GM12878 (cell line): ENCODE measurements at regions not wholly inside any gene's neighbourhood (a gene's known extent, or its start where the extent isn't known, plus 50 kb on each side); places are given as distances from the start of the nearest gene placed in this dataset.

Experiments used
- ATAC-seq: fragments of 200-7000 bp; cut with Tn5 transposase; 3 replicates; pipeline ENCODE4 v1.9.1; 2020; ENCODE audit warnings: mild to moderate bottlenecking, moderate library complexity
- BruUV-seq: library from RNA; stranded (reverse); fragments of 400-500 nt; replicated peaks from 2 replicates; lab custom pipeline; 2021; lab: Mats Ljungman, UMichigan
- CTCF ChIA-PET: fragments of 300-600 bp; sonication (Branson Sonifier 250); formaldehyde crosslinking; extraction: SDS; loops from one replicate; lab custom pipeline; 2021; ENCODE audit warnings: inconsistent platforms; lab: Yijun Ruan, JAX
- POLR2A ChIA-PET: fragments of 350-600 bp; formaldehyde crosslinking; extraction: SDS; loops from one replicate; lab custom pipeline; 2021; ENCODE audit warnings: inconsistent platforms; lab: Charles Lee
- RAD21 ChIA-PET: fragments of 300-600 bp; sonication (Branson Sonifier 250); formaldehyde crosslinking; loops from one replicate; lab custom pipeline; 2023; ENCODE audit warnings: antibody characterized with exemption; ENCODE audit not compliant: unreplicated experiment; lab: Charles Lee
- SMC1A ChIA-PET: fragments of 300-600 bp; sonication (Branson Sonifier 250); formaldehyde crosslinking; loops from one replicate; lab custom pipeline; 2023; ENCODE audit not compliant: unreplicated experiment, uncharacterized antibody; lab: Charles Lee
- DNase-seq: peaks from one replicate; pipeline ENCODE4 v3.0.0-alpha.2; 2011; ENCODE audit warnings: low read depth, low spot score
- FAIRE-seq: peaks from 3 replicates; lab custom pipeline; 2011; peaks lifted over from hg19 to GRCh38; lab: Jason Lieb, UNC
- H2AFZ ChIP-seq: 2 replicates; pipeline ENCODE4 v1.6.0; 2011; ENCODE audit warnings: low read depth, low read length, control low read depth; ENCODE audit not compliant: control insufficient read depth
- H3K27ac ChIP-seq: 2 replicates; pipeline ENCODE4 v1.5.1; 2011; ENCODE audit warnings: control low read depth; ENCODE audit not compliant: control insufficient read depth, insufficient read depth
- H3K27me3 ChIP-seq, 2 experiments: replicated peaks in 1 of 2; 2 replicates each; pipeline versions ENCODE4 v1.6.0 to v1.6.1; 2011; ENCODE audit warnings: low read length in 1 of 2; ENCODE audit not compliant: control insufficient read depth in 2 of 2, insufficient read depth in 2 of 2
- H3K36me3 ChIP-seq, 2 experiments: 2 replicates each; pipeline ENCODE4 v1.5.1; 2011; ENCODE audit warnings: low read length in 1 of 2; ENCODE audit not compliant: control insufficient read depth in 2 of 2, insufficient read depth in 2 of 2
- H3K4me1 ChIP-seq: 2 replicates; pipeline ENCODE4 v1.6.1; 2011; ENCODE audit warnings: mild to moderate bottlenecking, low read length, moderate library complexity, mixed read lengths; ENCODE audit not compliant: control insufficient read depth, insufficient read depth
- H3K4me2 ChIP-seq: 2 replicates; pipeline ENCODE4 v1.6.0; 2011; ENCODE audit warnings: control low read depth; ENCODE audit not compliant: control insufficient read depth, insufficient read depth
- H3K4me3 ChIP-seq: fragments of 200-600 bp; sonication (generic); 2 replicates; pipeline ENCODE4 v1.5.1; 2016
- H3K79me2 ChIP-seq: 2 replicates; pipeline ENCODE4 v1.6.0; 2011; ENCODE audit warnings: low read length; ENCODE audit not compliant: control insufficient read depth, insufficient read depth
- H3K9ac ChIP-seq: 2 replicates; pipeline ENCODE4 v1.8.0; 2011; ENCODE audit warnings: low read length, control low read depth, mixed read lengths; ENCODE audit not compliant: control insufficient read depth, insufficient read depth
- H3K9me3 ChIP-seq: replicated peaks from 3 replicates; pipeline ENCODE4 v1.5.1; 2011; ENCODE audit warnings: mild to moderate bottlenecking, low read length; ENCODE audit not compliant: control insufficient read depth, insufficient read depth
- H4K20me1 ChIP-seq: 2 replicates; pipeline ENCODE4 v1.6.0; 2011; ENCODE audit not compliant: control insufficient read depth, insufficient read depth
- HDGF ChIP-seq: fragments of 450-650 bp; IDR thresholded peaks from 2 replicates; pipeline ENCODE4 v1.6.1; 2016; ENCODE audit warnings: antibody characterized with exemption
- RELA ChIP-seq: fragments of 450-650 bp; IDR thresholded peaks from 2 replicates; pipeline ENCODE4 v1.8.0; 2014; ENCODE audit warnings: borderline replicate concordance; ENCODE audit not compliant: partially characterized antibody
- SRF ChIP-seq, 2 experiments: IDR thresholded peaks; 2 replicates each; pipeline ENCODE4 v1.6.1; 2011; ENCODE audit warnings: low read depth in 2 of 2, low read length in 2 of 2, mild to moderate bottlenecking in 1 of 2, moderate library complexity in 1 of 2
- ZBTB33 ChIP-seq: fragments of 450-650 bp; IDR thresholded peaks from 2 replicates; pipeline ENCODE4 v1.6.1; 2017; ENCODE audit warnings: mild to moderate bottlenecking
- WGBS: methylation state at CpG from one replicate; pipeline ENCODE4 v1.1.6; 2016; ENCODE audit warnings: low lambda C conversion rate; ENCODE audit not compliant: insufficient replicate concordance, insufficient coverage; ENCODE audit errors: missing lambda C conversion rate; 5-methylcytosine and 5-hydroxymethylcytosine counted together
- in situ Hi-C: fragments of 300-500 bp; cut with MboI; formaldehyde crosslinking; loops from 9 replicates; pipeline ENCODE4 v1.14.3; 2018; ENCODE audit warnings: mixed read lengths
- intact Hi-C: fragments of 100-400 bp; cut with micrococcal nuclease; formaldehyde crosslinking; loops from one replicate; pipeline ENCODE4 v1.14.2; 2022; ENCODE audit not compliant: unreplicated experiment

- RAD21 ChIA-PET, result interaction anchor here (1.0 kb wide), 1 partner anchor 31 kb away, joined by 3 read pairs; no protein-coding TSS in a partner anchor
These were observed 135.7 kb downstream of the AHR start for GRCh38 chr7:17434191-17434590.

More at GRCh38 chr7:17434191-17434590, 135.7 kb downstream of the AHR start:
- H3K4me1 ChIP-seq, result no peaks in the 10 kb centered on the region
- ChIA-PET CTCF (no interaction called here), POLR2A (no interaction called here), SMC1A (no interaction called here)
- BruUV-seq, result no TSS peak
- no peaks in the 10 kb centered on the region for H4K20me1 ChIP-seq
- H3K9me3 ChIP-seq, result no peaks in the 10 kb centered on the region; the same call in 2 of the 3 replicates
- H3K4me2 ChIP-seq, result no peak overlapping the region
- no peak for DNase-seq
- no peak overlapping the region for H2AFZ ChIP-seq
- no peak for ATAC-seq
- intact Hi-C loops (no loop called here), in situ Hi-C loops (no loop called here)
- TF ChIP-seq HDGF (no peak), ZBTB33 (no peak), SRF (IDR thresholded peaks at IDR 0.05; ENCODE audit: low read depth in 2 of 2, low read length in 2 of 2) (no peak), RELA (no peak)
- no peaks in the 10 kb centered on the region for H3K79me2 ChIP-seq
- no peaks in the 10 kb centered on the region for H3K36me3 ChIP-seq
- H3K4me3 ChIP-seq, result no peak overlapping the region
- 66% methylated on average over 3 of the region's 3 CpGs for WGBS
- FAIRE-seq, result no peak
- no peak overlapping the region for H3K9ac ChIP-seq
- H3K27me3 ChIP-seq, result no peaks in the 10 kb centered on the region
- H3K27ac ChIP-seq, result no peak overlapping the region
